ENCODE measurements at regions not wholly inside any gene's neighbourhood (a gene's known extent, or its start where the extent isn't known, plus 50 kb on each side); places are given as distances from the start of the nearest gene placed in this dataset.
A peak's percentile ranks its signal among the peaks of the same experiment; 100 is the strongest.

- no peak for DNase-seq
These were observed 264.7 kb upstream of the SLC14A2 start for GRCh38 chr18:45350404-45351156.

GRCh38 chr18:45352874-45353273, 262.4 kb upstream of the SLC14A2 start:
- DNase-seq, result no peak

GRCh38 chr18:45353530-45353929, 261.7 kb upstream of the SLC14A2 start:
- no peak for DNase-seq

GRCh38 chr18:45355944-45356520, 259.2 kb upstream of the SLC14A2 start:
- DNase-seq, result no peak

GRCh38 chr18:45357686-45358470, 257.4 kb upstream of the SLC14A2 start:
- DNase-seq, result no peak

- DNase-seq, result no peak
These were observed 255.8 kb upstream of the SLC14A2 start for GRCh38 chr18:45359275-45360009.

- DNase-seq, result no peak
These were observed 254.0 kb upstream of the SLC14A2 start for GRCh38 chr18:45361125-45361851.

GRCh38 chr18:45363196-45363595, 252.1 kb upstream of the SLC14A2 start:
- no peak for DNase-seq

- no peak for DNase-seq
These were observed 249.4 kb upstream of the SLC14A2 start for GRCh38 chr18:45365835-45366234.

- no peak for DNase-seq
These were observed 244.8 kb upstream of the SLC14A2 start for GRCh38 chr18:45370255-45371010.

GRCh38 chr18:45373286-45373880, 241.9 kb upstream of the SLC14A2 start:
- no peak for DNase-seq

- no peak for DNase-seq
These were observed 241.0 kb upstream of the SLC14A2 start for GRCh38 chr18:45374236-45374635.

- no peak for DNase-seq
These were observed 240.2 kb upstream of the SLC14A2 start for GRCh38 chr18:45374878-45375630.

GRCh38 chr18:45376193-45376592, 239.1 kb upstream of the SLC14A2 start:
- DNase-seq, result no peak

- DNase-seq, result no peak
These were observed 237.0 kb upstream of the SLC14A2 start for GRCh38 chr18:45378308-45378707.

- no peak for DNase-seq
These were observed 236.3 kb upstream of the SLC14A2 start for GRCh38 chr18:45378933-45379332.

GRCh38 chr18:45379903-45380302, 235.4 kb upstream of the SLC14A2 start:
- DNase-seq, result no peak

- no peak for DNase-seq
These were observed 234.0 kb upstream of the SLC14A2 start for GRCh38 chr18:45381282-45381681.

GRCh38 chr18:45383228-45383627, 232.0 kb upstream of the SLC14A2 start:
- no peak for DNase-seq

- peak; percentile 76 for DNase-seq
These were observed 230.9 kb upstream of the SLC14A2 start for GRCh38 chr18:45384137-45384961.

Measured in retina (tissue), 1 donor.